CD14-positive monocyte (primary cell): ENCODE measurements at regions not wholly inside any gene's neighbourhood (a gene's known extent, or its start where the extent isn't known, plus 50 kb on each side); places are given as distances from the start of the nearest gene placed in this dataset.

ENCODE experiments used
- DNase-seq, 3 donors: peaks; one replicate each; pipeline ENCODE4 v3.0.0-alpha.2; 2011 to 2022
- H2AFZ ChIP-seq: 2 replicates; pipeline ENCODE4 v1.6.0; 2012; ENCODE audit warnings: mild to moderate bottlenecking, low read depth, low read length, inconsistent platforms; ENCODE audit not compliant: insufficient read depth, poor library complexity, severe bottlenecking
- H3K27ac ChIP-seq, 2 donors: 1 replicate in 1 of 2; 2 replicates in 1 of 2; pipeline ENCODE4 v1.5.1; 2012 to 2013; ENCODE audit warnings: low read length in 2 of 2, control low read depth in 1 of 2, inconsistent platforms in 1 of 2, low read depth in 1 of 2, mild to moderate bottlenecking in 1 of 2
- H3K27me3 ChIP-seq, 2 donors: one replicate each; pipeline versions ENCODE4 v1.6.0 to v1.6.1; 2011 to 2013; ENCODE audit warnings: low read length in 2 of 2; ENCODE audit not compliant: control insufficient read depth in 2 of 2, insufficient read depth in 2 of 2
- H3K36me3 ChIP-seq, 2 donors: replicated peaks in 1 of 2; 1 replicate in 1 of 2; 2 replicates in 1 of 2; pipeline versions ENCODE4 v1.5.1 to v1.6.1; 2012 to 2013; ENCODE audit warnings: low read length in 2 of 2, control low read depth in 1 of 2, inconsistent platforms in 1 of 2, mild to moderate bottlenecking in 1 of 2; ENCODE audit not compliant: insufficient read depth in 2 of 2, control insufficient read depth in 1 of 2
- H3K4me1 ChIP-seq, 2 donors: 1 replicate in 1 of 2; 2 replicates in 1 of 2; pipeline versions ENCODE4 v1.5.1 to v1.6.1; 2012 to 2013; ENCODE audit warnings: low read length in 2 of 2, control low read depth in 1 of 2, inconsistent platforms in 1 of 2, mild to moderate bottlenecking in 1 of 2, moderate library complexity in 1 of 2; ENCODE audit not compliant: insufficient read depth in 2 of 2, control insufficient read depth in 1 of 2
- H3K4me2 ChIP-seq: replicated peaks from 2 replicates; pipeline ENCODE3; 2012; ENCODE audit warnings: low read length, moderate library complexity, mild to moderate bottlenecking; ENCODE audit not compliant: poor library complexity, severe bottlenecking; ENCODE audit errors: extremely low read depth
- H3K4me3 ChIP-seq, 3 experiments: fragments of 200-600 bp in 1 of 3; sonication (generic) in 1 of 3; replicated peaks in 1 of 3; 1 replicate in 2 of 3; 2 replicates in 1 of 3; pipeline ENCODE4 v1.5.1; 2011 to 2013; ENCODE audit warnings: low read length in 3 of 3, mild to moderate bottlenecking in 3 of 3, control low read depth in 2 of 3, low read depth in 2 of 3, inconsistent platforms in 1 of 3, moderate library complexity in 1 of 3
- H3K79me2 ChIP-seq: 2 replicates; pipeline ENCODE4 v1.6.0; 2012; ENCODE audit warnings: mild to moderate bottlenecking, control low read depth, inconsistent platforms, low read length, moderate library complexity; ENCODE audit not compliant: insufficient read depth
- H3K9ac ChIP-seq: 2 replicates; pipeline ENCODE4 v1.6.0; 2017; ENCODE audit warnings: low read length, mild to moderate bottlenecking; ENCODE audit not compliant: insufficient read depth, poor library complexity, severe bottlenecking
- H3K9me3 ChIP-seq, 2 donors: replicated peaks in 1 of 2; 1 replicate in 1 of 2; 2 replicates in 1 of 2; pipeline versions ENCODE4 v1.5.1 to v1.6.1; 2012 to 2013; ENCODE audit warnings: low read length in 2 of 2, control low read depth in 1 of 2; ENCODE audit not compliant: control insufficient read depth in 1 of 2, insufficient read depth in 1 of 2
- H4K20me1 ChIP-seq: 2 replicates; pipeline ENCODE4 v1.6.0; 2012; ENCODE audit warnings: mild to moderate bottlenecking, low read length, control low read depth, moderate library complexity; ENCODE audit not compliant: insufficient read depth
- H3K27ac Mint-ChIP-seq, 7 donors: one replicate each; pipeline ENCODE4 v1.8.0; 2020; ENCODE audit warnings: mild to moderate bottlenecking in 7 of 7, mixed read lengths in 7 of 7, moderate library complexity in 6 of 7, inconsistent platforms in 2 of 7
- H3K27me3 Mint-ChIP-seq, 3 donors: one replicate each; pipeline ENCODE4 v1.8.0; 2021 to 2022; ENCODE audit warnings: low read depth in 3 of 3, mild to moderate bottlenecking in 3 of 3, mixed read lengths in 3 of 3, moderate library complexity in 3 of 3, inconsistent platforms in 1 of 3
- H3K36me3 Mint-ChIP-seq, 2 donors: one replicate each; pipeline ENCODE4 v1.8.0; 2020; ENCODE audit warnings: mixed read lengths in 2 of 2, inconsistent platforms in 1 of 2, mild to moderate bottlenecking in 1 of 2
- H3K4me1 Mint-ChIP-seq: one replicate; pipeline ENCODE4 v1.8.0; 2020; ENCODE audit warnings: mild to moderate bottlenecking, mixed read lengths
- H3K4me3 Mint-ChIP-seq, 2 donors: one replicate each; pipeline ENCODE4 v1.8.0; 2020; ENCODE audit warnings: mild to moderate bottlenecking in 2 of 2, mixed read lengths in 2 of 2, moderate library complexity in 1 of 2
- H3K9me3 Mint-ChIP-seq, 7 donors: one replicate each; pipeline ENCODE4 v1.8.0; 2020 to 2022; ENCODE audit warnings: mixed read lengths in 7 of 7, mild to moderate bottlenecking in 6 of 7, moderate library complexity in 6 of 7, inconsistent platforms in 2 of 7
- WGBS: methylation state at CpG from one replicate; pipeline ENCODE4 v1.1.5; 2013; ENCODE audit warnings: missing lambda C conversion rate; ENCODE audit not compliant: insufficient coverage; 5-methylcytosine and 5-hydroxymethylcytosine counted together
- intact Hi-C, 2 donors: fragments of 100-400 bp; cut with micrococcal nuclease; formaldehyde crosslinking; loops; one replicate each; pipeline versions ENCODE4 v1.15.0 to v1.15.1; 2023
- TF ChIP-seq, protein P1 (sequence below): fragments of 200-600 bp; IDR thresholded peaks from one replicate; pipeline ENCODE4 v1.8.0; 2022; ENCODE audit warnings: antibody characterized with exemption, mild to moderate bottlenecking

GRCh38 chr12:107238296-107238695 is 144.9 kb upstream of the CRY1 start:
- no peak overlapping the region for H3K9ac ChIP-seq
- H3K4me1 ChIP-seq: no peaks in the 10 kb centered on the region
- TF ChIP-seq, protein P1, sequence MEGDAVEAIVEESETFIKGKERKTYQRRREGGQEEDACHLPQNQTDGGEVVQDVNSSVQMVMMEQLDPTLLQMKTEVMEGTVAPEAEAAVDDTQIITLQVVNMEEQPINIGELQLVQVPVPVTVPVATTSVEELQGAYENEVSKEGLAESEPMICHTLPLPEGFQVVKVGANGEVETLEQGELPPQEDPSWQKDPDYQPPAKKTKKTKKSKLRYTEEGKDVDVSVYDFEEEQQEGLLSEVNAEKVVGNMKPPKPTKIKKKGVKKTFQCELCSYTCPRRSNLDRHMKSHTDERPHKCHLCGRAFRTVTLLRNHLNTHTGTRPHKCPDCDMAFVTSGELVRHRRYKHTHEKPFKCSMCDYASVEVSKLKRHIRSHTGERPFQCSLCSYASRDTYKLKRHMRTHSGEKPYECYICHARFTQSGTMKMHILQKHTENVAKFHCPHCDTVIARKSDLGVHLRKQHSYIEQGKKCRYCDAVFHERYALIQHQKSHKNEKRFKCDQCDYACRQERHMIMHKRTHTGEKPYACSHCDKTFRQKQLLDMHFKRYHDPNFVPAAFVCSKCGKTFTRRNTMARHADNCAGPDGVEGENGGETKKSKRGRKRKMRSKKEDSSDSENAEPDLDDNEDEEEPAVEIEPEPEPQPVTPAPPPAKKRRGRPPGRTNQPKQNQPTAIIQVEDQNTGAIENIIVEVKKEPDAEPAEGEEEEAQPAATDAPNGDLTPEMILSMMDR: no peak
- H3K4me2 ChIP-seq: no peak overlapping the region
- no peaks in the 10 kb centered on the region for H3K79me2 ChIP-seq
- H2AFZ ChIP-seq: no peak overlapping the region
- no peak overlapping the region for H3K27ac ChIP-seq
- DNase-seq: no peak
- peaks cover 0 to 15% (median 4%) of the 10 kb centered on the region in 3 donors for H3K27me3 Mint-ChIP-seq
- H3K4me3 Mint-ChIP-seq: no peak overlapping the region
- no peaks in the 10 kb centered on the region for H3K9me3 ChIP-seq
- no peak overlapping the region for H3K4me3 ChIP-seq
- peaks cover 0 to 2% (median 0%) of the 10 kb centered on the region in 7 donors for H3K9me3 Mint-ChIP-seq
- no peak overlapping the region for H3K27ac Mint-ChIP-seq
- 81% methylated on average over 2 of the region's 3 CpGs for WGBS
- no peaks in the 10 kb centered on the region for H3K27me3 ChIP-seq
- intact Hi-C loops: no loop called here
- no peaks in the 10 kb centered on the region for H3K36me3 ChIP-seq
- H4K20me1 ChIP-seq: no peaks in the 10 kb centered on the region
- H3K36me3 Mint-ChIP-seq: no peaks in the 10 kb centered on the region
- H3K4me1 Mint-ChIP-seq: peaks cover 2% of the 10 kb centered on the region

DNA sequence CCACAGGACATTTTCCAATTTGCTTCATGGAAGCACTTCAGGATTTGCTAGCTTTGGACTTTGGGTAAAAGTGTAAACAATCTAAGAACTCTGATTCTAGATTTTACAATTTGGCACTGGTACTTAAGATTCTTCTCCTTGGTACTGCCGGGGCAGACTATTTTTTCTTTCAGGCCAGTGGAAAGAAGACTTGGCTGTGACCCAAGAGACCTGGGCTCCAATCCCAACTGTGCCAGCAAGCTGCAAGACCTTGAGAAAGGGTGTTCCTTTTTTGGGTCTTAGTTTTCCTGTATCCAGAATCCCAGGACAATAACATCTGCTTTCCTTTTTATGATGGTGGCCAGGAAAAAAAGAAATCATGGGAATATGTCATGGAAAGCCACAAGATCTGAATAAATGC is 148.1 kb upstream of the CRY1 start:
- peaks cover 0 to 2% (median 0%) of the 10 kb centered on the region in 7 donors for H3K9me3 Mint-ChIP-seq
- no peaks in the 10 kb centered on the region for H3K4me1 ChIP-seq
- H3K4me1 Mint-ChIP-seq: peaks cover 2% of the 10 kb centered on the region
- DNase-seq: no peak
- H3K27me3 Mint-ChIP-seq: peaks cover 0 to 11% (median 4%) of the 10 kb centered on the region in 3 donors
- no peaks in the 10 kb centered on the region for H3K79me2 ChIP-seq
- H3K4me3 ChIP-seq: no peak overlapping the region
- H3K36me3 Mint-ChIP-seq: no peaks in the 10 kb centered on the region
- H3K27ac Mint-ChIP-seq: no peak overlapping the region
- H3K9me3 ChIP-seq: no peaks in the 10 kb centered on the region
- 75% methylated on average over 1 of the region's 1 CpG for WGBS
- H4K20me1 ChIP-seq: no peaks in the 10 kb centered on the region
- H3K27me3 ChIP-seq: no peaks in the 10 kb centered on the region
- TF ChIP-seq, protein P1: no peak
- no peak overlapping the region for H3K27ac ChIP-seq
- H3K36me3 ChIP-seq: no peaks in the 10 kb centered on the region
- H3K4me2 ChIP-seq: no peak overlapping the region
- no peak overlapping the region for H3K4me3 Mint-ChIP-seq
- intact Hi-C loops: no loop called here
- H2AFZ ChIP-seq: no peak overlapping the region
- H3K9ac ChIP-seq: no peak overlapping the region
